K562 (cell line): ENCODE measurements at regions not wholly inside any gene's neighbourhood (a gene's known extent, or its start where the extent isn't known, plus 50 kb on each side); places are given as distances from the start of the nearest gene placed in this dataset.

ENCODE experiments used
- CTCF ChIP-seq, 3 experiments: IDR thresholded peaks in 2 of 3; conservative IDR thresholded peaks in 1 of 3; 2 replicates each; pipeline ENCODE4 v1.5.1; 2011 to 2012; ENCODE audit warnings: low read length in 3 of 3, mild to moderate bottlenecking in 3 of 3, control low read depth in 2 of 3, improper control_type of control experiment in 1 of 3, inconsistent platforms in 1 of 3, low read depth in 1 of 3, mixed read lengths in 1 of 3, moderate library complexity in 1 of 3; ENCODE audit not compliant: insufficient read depth in 2 of 3
- EP300 ChIP-seq: IDR thresholded peaks from 2 replicates; pipeline ENCODE4 v1.6.1; 2012; ENCODE audit warnings: low read length, improper control_type of control experiment
- FOXJ3 ChIP-seq: sonication (generic); formaldehyde crosslinking; IDR thresholded peaks from 2 replicates; pipeline ENCODE4 v1.4.0; 2020; ENCODE audit warnings: mild to moderate bottlenecking, missing genetic modification reagents
- HDAC2 ChIP-seq: fragments of 450-650 bp; IDR thresholded peaks from 2 replicates; pipeline ENCODE4 v1.6.1; 2016; ENCODE audit warnings: mild to moderate bottlenecking
- KLF6 ChIP-seq: fragments of 250-450 bp; sonication (Bioruptor Pico); IDR thresholded peaks from 2 replicates; pipeline ENCODE4 v1.4.0; 2020; ENCODE audit warnings: mild to moderate bottlenecking, moderate library complexity, borderline replicate concordance
- NFE2L1 ChIP-seq: fragments of 450-650 bp; IDR thresholded peaks from 2 replicates; pipeline ENCODE4 v1.6.1; 2016; ENCODE audit warnings: missing genetic modification characterization, low read depth, mild to moderate bottlenecking, missing compliant biosample characterization, moderate library complexity, borderline replicate concordance
- POLR2AphosphoS5 ChIP-seq: IDR thresholded peaks from 2 replicates; pipeline ENCODE4 v1.6.1; 2011; ENCODE audit warnings: mild to moderate bottlenecking, low read depth, low read length, moderate library complexity; ENCODE audit not compliant: control insufficient read depth, insufficient read depth
- RBM22 ChIP-seq: fragments of 200-400 bp; formaldehyde crosslinking; IDR thresholded peaks from 2 replicates; pipeline ENCODE4 v1.6.1; 2018; ENCODE audit warnings: low read length, low read depth; ENCODE audit not compliant: poor library complexity, severe bottlenecking
- ZNF311 ChIP-seq: fragments of 250-450 bp; sonication (Bioruptor Pico); IDR thresholded peaks from 2 replicates; pipeline ENCODE4 v1.4.0; 2020; ENCODE audit warnings: mild to moderate bottlenecking, moderate library complexity

DNA sequence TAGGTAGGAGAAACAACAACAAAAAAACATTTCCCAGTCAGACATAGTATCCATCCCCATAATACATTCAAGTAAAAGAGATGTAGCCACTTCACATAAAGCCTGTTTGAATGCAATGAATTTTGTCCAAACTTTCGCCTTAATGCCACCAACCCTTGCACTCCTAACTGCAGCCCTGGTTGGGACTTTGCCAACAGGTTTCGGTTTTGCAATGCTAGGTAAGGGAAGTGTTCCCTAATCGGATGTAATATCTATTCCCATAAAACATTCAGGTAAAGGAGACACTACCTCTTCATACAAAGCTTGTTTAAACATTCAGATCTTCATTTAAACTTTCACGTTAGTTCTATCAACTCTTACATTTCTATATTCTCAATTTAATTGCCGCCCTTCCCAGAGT is 336.1 kb downstream of the DRD1 start:
- TF ChIP-seq KLF6 (no peak), FOXJ3 (no peak), ZNF311 (CRISPR knock-in tag) (no peak), CTCF (IDR thresholded peaks at IDR 0.05 in 2 of 3, conservative IDR thresholded peaks at IDR 0.05 in 1 of 3; ENCODE audit: insufficient read depth in 2 of 3, low read depth in 1 of 3, low read length in 3 of 3) (no peak), RBM22 (no peak), EP300 (no peak), POLR2AphosphoS5 (no peak), HDAC2 (no peak), NFE2L1 (tag) (no peak)
